Transverse colon (tissue), 4 donors: ENCODE measurements at regions not wholly inside any gene's neighbourhood (a gene's known extent, or its start where the extent isn't known, plus 50 kb on each side); places are given as distances from the start of the nearest gene placed in this dataset.

Experiments used
- CTCF ChIP-seq, 5 experiments: fragments of 200-600 bp in 3 of 5; fragments of 450-650 bp in 2 of 5; sonication (generic) in 3 of 5; IDR thresholded peaks; 1 replicate in 2 of 5; 2 replicates in 3 of 5; pipeline ENCODE4 v1.5.1; 2016 to 2017; ENCODE audit warnings: antibody characterized with exemption in 5 of 5, inconsistent platforms in 3 of 5, mild to moderate bottlenecking in 2 of 5, moderate library complexity in 1 of 5
- EP300 ChIP-seq: sonication (generic); formaldehyde crosslinking; IDR thresholded peaks from one replicate; pipeline ENCODE4 v1.6.1; 2017; ENCODE audit warnings: antibody characterized with exemption, low read depth
- POLR2A ChIP-seq: fragments of 450-650 bp; IDR thresholded peaks from one replicate; pipeline ENCODE4 v1.6.1; 2016; ENCODE audit warnings: antibody characterized with exemption, mild to moderate bottlenecking, moderate library complexity
- POLR2AphosphoS5 ChIP-seq, 3 donors: sonication (generic); formaldehyde crosslinking; IDR thresholded peaks; one replicate each; pipeline ENCODE4 v1.6.1; 2016; ENCODE audit warnings: antibody characterized with exemption in 3 of 3

- no peak for TF ChIP-seq CTCF (IDR thresholded peaks at IDR 0.05)
- TF ChIP-seq POLR2A, result no peak
- TF ChIP-seq POLR2AphosphoS5 (IDR thresholded peaks at IDR 0.05), result peak in 1 of 3 donors; percentile 41
- no peak for TF ChIP-seq EP300
Measured at GRCh38 chr7:114084002-114084471, 165.2 kb upstream of the PPP1R3A start.
